BE2C (cell line): ENCODE measurements at regions not wholly inside any gene's neighbourhood (a gene's known extent, or its start where the extent isn't known, plus 50 kb on each side); places are given as distances from the start of the nearest gene placed in this dataset.
"Not testable (repeated sequence)": the region's sequence is repeated elsewhere in the genome, so short reads cannot be mapped to it uniquely, and the experiment has no call there.

ENCODE experiments used
- DNase-seq: peaks from one replicate; pipeline ENCODE4 v3.0.0-alpha.2; 2020
- H3K27me3 ChIP-seq: fragments of 250-450 bp; sonication (Bioruptor Pico); 2 replicates; pipeline ENCODE4 v1.5.1; 2020; ENCODE audit warnings: mild to moderate bottlenecking
- H3K36me3 ChIP-seq: fragments of 250-450 bp; sonication (Bioruptor Pico); 2 replicates; pipeline ENCODE4 v1.5.1; 2020; ENCODE audit warnings: mild to moderate bottlenecking
- H3K4me1 ChIP-seq: fragments of 250-450 bp; sonication (Bioruptor Pico); 2 replicates; pipeline ENCODE4 v1.5.1; 2020
- H3K4me3 ChIP-seq: 2 replicates; pipeline ENCODE4 v1.5.1; 2011; ENCODE audit warnings: low read depth, low read length
- H3K9me3 ChIP-seq: fragments of 250-450 bp; sonication (Bioruptor Pico); 2 replicates; pipeline ENCODE4 v1.5.1; 2020
- CTCF ChIP-seq: IDR thresholded peaks from 2 replicates; pipeline ENCODE4 v1.5.1; 2012; ENCODE audit warnings: mild to moderate bottlenecking, low read depth, low read length

- TF ChIP-seq CTCF = 0 out of 2 replicates have a peak, but pooled peaks have one; percentile 5
- DNase-seq = no peak
- no peaks in the 10 kb centered on the region for H3K27me3 ChIP-seq
- H3K4me1 ChIP-seq = no peaks in the 10 kb centered on the region
- peaks cover 3% of the 10 kb centered on the region; the same call in 1 of the 2 replicates for H3K9me3 ChIP-seq
- no peaks in the 10 kb centered on the region for H3K36me3 ChIP-seq
- H3K4me3 ChIP-seq = no peak overlapping the region
These were observed 509.2 kb downstream of the CSNK1G3 start for GRCh38 chr5:124021066-124021641.

GRCh38 chr5:124017321-124017720 is 505.3 kb downstream of the CSNK1G3 start:
- H3K36me3 ChIP-seq, H3K4me1 ChIP-seq, H3K27me3 ChIP-seq, H3K9me3 ChIP-seq, H3K4me3 ChIP-seq, DNase-seq: not testable (repeated sequence)

GRCh38 chr5:124007675-124008398 is 495.9 kb downstream of the CSNK1G3 start:
- Histone ChIP-seq H3K36me3 (no peaks in the 10 kb centered on the region), H3K27me3 (no peaks in the 10 kb centered on the region), H3K4me1 (no peaks in the 10 kb centered on the region), H3K9me3 (no peaks in the 10 kb centered on the region), H3K4me3 (no peak overlapping the region)
- no peak for TF ChIP-seq CTCF
- no peak for DNase-seq

- no peaks in the 10 kb centered on the region for H3K36me3 ChIP-seq
- H3K9me3 ChIP-seq = no peaks in the 10 kb centered on the region
- peaks cover 14% of the 10 kb centered on the region for H3K4me1 ChIP-seq
- DNase-seq = no peak
- TF ChIP-seq CTCF = no peak
- H3K4me3 ChIP-seq = no peak overlapping the region
- no peaks in the 10 kb centered on the region for H3K27me3 ChIP-seq
These were observed 489.1 kb downstream of the CSNK1G3 start for GRCh38 chr5:124001036-124001615.

GRCh38 chr5:124000538-124000937 is 488.6 kb downstream of the CSNK1G3 start:
- Histone ChIP-seq H3K9me3 (no peaks in the 10 kb centered on the region), H3K4me3 (no peak overlapping the region), H3K36me3 (no peaks in the 10 kb centered on the region), H3K27me3 (no peaks in the 10 kb centered on the region), H3K4me1 (peaks cover 14% of the 10 kb centered on the region)
- no peak for TF ChIP-seq CTCF
- no peak for DNase-seq

- H3K36me3 ChIP-seq = no peaks in the 10 kb centered on the region
- H3K4me3 ChIP-seq = peak overlapping the region; percentile 8; the same call in 1 of the 2 replicates
- TF ChIP-seq CTCF = no peak
- no peaks in the 10 kb centered on the region for H3K9me3 ChIP-seq
- no peak for DNase-seq
- H3K4me1 ChIP-seq = peaks cover 14% of the 10 kb centered on the region
- no peaks in the 10 kb centered on the region for H3K27me3 ChIP-seq
These were observed 485.7 kb downstream of the CSNK1G3 start for GRCh38 chr5:123997462-123998215.
